ENCODE measurements at regions not wholly inside any gene's neighbourhood (a gene's known extent, or its start where the extent isn't known, plus 50 kb on each side); places are given as distances from the start of the nearest gene placed in this dataset.

GRCh38 chr14:44279357-44279756, 227.7 kb downstream of the FSCB start:
- no peak for FAIRE-seq
- Histone ChIP-seq H3K36me3 (no peaks in the 10 kb centered on the region), H3K27ac (no peak overlapping the region), H3K9me3 (no peaks in the 10 kb centered on the region), H3K4me3 (no peak overlapping the region), H3K27me3 (no peaks in the 10 kb centered on the region), H3K4me1 (no peaks in the 10 kb centered on the region)
- WGBS, 2 donors = 17 to 24% methylated on average over 1 of the region's 1 CpG
- intact Hi-C loops (cut with DNase I) = no loop called here
- TF ChIP-seq, protein P1, sequence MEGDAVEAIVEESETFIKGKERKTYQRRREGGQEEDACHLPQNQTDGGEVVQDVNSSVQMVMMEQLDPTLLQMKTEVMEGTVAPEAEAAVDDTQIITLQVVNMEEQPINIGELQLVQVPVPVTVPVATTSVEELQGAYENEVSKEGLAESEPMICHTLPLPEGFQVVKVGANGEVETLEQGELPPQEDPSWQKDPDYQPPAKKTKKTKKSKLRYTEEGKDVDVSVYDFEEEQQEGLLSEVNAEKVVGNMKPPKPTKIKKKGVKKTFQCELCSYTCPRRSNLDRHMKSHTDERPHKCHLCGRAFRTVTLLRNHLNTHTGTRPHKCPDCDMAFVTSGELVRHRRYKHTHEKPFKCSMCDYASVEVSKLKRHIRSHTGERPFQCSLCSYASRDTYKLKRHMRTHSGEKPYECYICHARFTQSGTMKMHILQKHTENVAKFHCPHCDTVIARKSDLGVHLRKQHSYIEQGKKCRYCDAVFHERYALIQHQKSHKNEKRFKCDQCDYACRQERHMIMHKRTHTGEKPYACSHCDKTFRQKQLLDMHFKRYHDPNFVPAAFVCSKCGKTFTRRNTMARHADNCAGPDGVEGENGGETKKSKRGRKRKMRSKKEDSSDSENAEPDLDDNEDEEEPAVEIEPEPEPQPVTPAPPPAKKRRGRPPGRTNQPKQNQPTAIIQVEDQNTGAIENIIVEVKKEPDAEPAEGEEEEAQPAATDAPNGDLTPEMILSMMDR (IDR thresholded peaks at IDR 0.05) = no peak
- no peak for ATAC-seq
- no peak for DNase-seq

DNA sequence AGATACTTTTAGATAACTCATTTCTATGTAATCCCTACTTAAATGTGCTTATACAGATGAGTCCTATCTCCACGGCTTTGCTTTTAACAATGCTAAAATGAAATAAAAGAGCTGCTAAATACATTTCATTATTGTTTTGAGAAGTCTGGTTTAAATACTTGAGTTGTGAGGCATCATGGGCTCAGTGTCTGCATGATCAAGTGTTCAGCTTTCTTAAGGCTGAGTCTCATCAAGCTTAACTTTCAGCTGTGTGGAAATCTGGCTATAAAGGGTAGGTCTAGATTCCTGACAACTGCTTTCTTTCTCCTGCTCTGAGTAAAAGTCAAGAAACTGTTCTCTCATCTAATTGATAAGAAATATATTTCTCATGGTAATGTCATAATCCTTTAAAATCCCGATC, 235.4 kb downstream of the FSCB start:
- WGBS, 2 donors = 83 to 85% methylated on average over 2 of the region's 2 CpGs
- no peaks in the 10 kb centered on the region for H3K4me1 ChIP-seq
- DNase-seq = no peak
- H3K9me3 ChIP-seq = no peaks in the 10 kb centered on the region
- no peaks in the 10 kb centered on the region for H3K36me3 ChIP-seq
- no peak overlapping the region for H3K4me3 ChIP-seq
- no peak for FAIRE-seq
- TF ChIP-seq, protein P1 (IDR thresholded peaks at IDR 0.05) = no peak
- intact Hi-C loops (cut with DNase I) = no loop called here
- no peak for ATAC-seq
- no peaks in the 10 kb centered on the region for H3K27me3 ChIP-seq
- no peak overlapping the region for H3K27ac ChIP-seq

GRCh38 chr14:44271006-44271405, 236.1 kb downstream of the FSCB start:
- Histone ChIP-seq H3K9me3 (no peaks in the 10 kb centered on the region), H3K36me3 (no peaks in the 10 kb centered on the region), H3K27ac (no peak overlapping the region), H3K4me1 (no peaks in the 10 kb centered on the region), H3K4me3 (no peak overlapping the region), H3K27me3 (no peaks in the 10 kb centered on the region)
- no peak for FAIRE-seq
- TF ChIP-seq, protein P1 (IDR thresholded peaks at IDR 0.05) = no peak
- 88 to 89% methylated on average over 3 of the region's 3 CpGs for WGBS, 2 donors
- intact Hi-C loops (cut with DNase I) = no loop called here
- no peak for ATAC-seq
- DNase-seq = no peak

DNA sequence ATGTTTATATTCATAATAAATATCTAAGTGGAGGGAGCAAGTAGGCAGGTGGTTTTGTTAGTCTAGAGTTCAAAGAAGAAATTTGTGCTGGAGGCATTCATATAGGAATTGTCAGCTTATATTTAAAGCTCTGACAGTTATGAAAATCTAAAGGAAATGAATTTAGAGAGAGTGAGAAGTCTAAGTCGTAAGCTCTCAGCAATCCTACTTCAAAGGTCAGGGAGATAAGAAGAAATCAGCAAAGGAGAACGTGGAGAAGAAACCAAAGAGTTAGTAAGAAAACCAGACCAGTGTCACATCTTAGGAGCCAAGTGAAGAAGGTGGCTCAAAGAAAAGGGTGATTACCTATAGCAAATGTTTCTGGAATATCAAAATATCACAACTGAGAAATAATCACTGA, 241.8 kb downstream of the FSCB start:
- TF ChIP-seq, protein P1 (IDR thresholded peaks at IDR 0.05) = no peak
- H3K36me3 ChIP-seq = no peaks in the 10 kb centered on the region
- FAIRE-seq (no peak), ATAC-seq (no peak), DNase-seq (no peak)
- H3K4me3 ChIP-seq = no peak overlapping the region
- intact Hi-C loops (cut with DNase I) = no loop called here
- WGBS, 2 donors = 15 to 20% methylated on average over 2 of the region's 2 CpGs
- H3K4me1 ChIP-seq = no peaks in the 10 kb centered on the region
- H3K27ac ChIP-seq = no peak overlapping the region
- no peaks in the 10 kb centered on the region for H3K27me3 ChIP-seq
- no peaks in the 10 kb centered on the region for H3K9me3 ChIP-seq

- no peak overlapping the region for H3K4me3 ChIP-seq
- H3K27ac ChIP-seq = no peak overlapping the region
- H3K9me3 ChIP-seq = no peaks in the 10 kb centered on the region
- no peaks in the 10 kb centered on the region for H3K27me3 ChIP-seq
- no peaks in the 10 kb centered on the region for H3K4me1 ChIP-seq
- H3K36me3 ChIP-seq = no peaks in the 10 kb centered on the region
- no peak for FAIRE-seq
- no peak for DNase-seq
- TF ChIP-seq, protein P1 (IDR thresholded peaks at IDR 0.05) = no peak
- no peak for ATAC-seq
- intact Hi-C loops (cut with DNase I) = no loop called here
These were observed 291.4 kb downstream of the FSCB start for GRCh38 chr14:44215660-44216059.

All from pancreas (tissue), 10 donors.